Lower lobe of right lung (tissue), 2 donors: ENCODE measurements at regions not wholly inside any gene's neighbourhood (a gene's known extent, or its start where the extent isn't known, plus 50 kb on each side); places are given as distances from the start of the nearest gene placed in this dataset.

Source experiments
- ATAC-seq, 2 donors: fragments of 200-7000 bp; cut with Tn5 transposase; one replicate each; pipeline ENCODE4 v1.9.1; 2020 to 2022; ENCODE audit warnings: mild to moderate bottlenecking in 2 of 2, moderate library complexity in 2 of 2
- DNase-seq: peaks from one replicate; pipeline ENCODE4 v3.0.0-alpha.2; 2020
- H3K27ac ChIP-seq: fragments of 200-600 bp; one replicate; pipeline ENCODE4 v1.8.0; 2022
- H3K27me3 ChIP-seq: fragments of 200-600 bp; one replicate; pipeline ENCODE4 v1.8.0; 2022; ENCODE audit warnings: low read depth
- H3K36me3 ChIP-seq: fragments of 200-600 bp; one replicate; pipeline ENCODE4 v1.8.0; 2022; ENCODE audit warnings: mild to moderate bottlenecking
- H3K4me1 ChIP-seq: fragments of 200-600 bp; one replicate; pipeline ENCODE4 v1.8.0; 2022
- H3K4me3 ChIP-seq: fragments of 200-600 bp; one replicate; pipeline ENCODE4 v1.8.0; 2022; ENCODE audit warnings: mild to moderate bottlenecking
- H3K9me3 ChIP-seq: fragments of 200-600 bp; one replicate; pipeline ENCODE4 v1.8.0; 2022
- intact Hi-C: fragments of 100-400 bp; cut with DNase I; formaldehyde crosslinking; loops from one replicate; pipeline ENCODE4 v1.11.0; 2022
- TF ChIP-seq, protein P1 (sequence below): fragments of 200-600 bp; IDR thresholded peaks from one replicate; pipeline ENCODE4 v1.8.0; 2022; ENCODE audit warnings: antibody characterized with exemption, mild to moderate bottlenecking
- donor health status: DM: no; HTN: yes; CAD: no; lungs with severe emphysema.

DNA sequence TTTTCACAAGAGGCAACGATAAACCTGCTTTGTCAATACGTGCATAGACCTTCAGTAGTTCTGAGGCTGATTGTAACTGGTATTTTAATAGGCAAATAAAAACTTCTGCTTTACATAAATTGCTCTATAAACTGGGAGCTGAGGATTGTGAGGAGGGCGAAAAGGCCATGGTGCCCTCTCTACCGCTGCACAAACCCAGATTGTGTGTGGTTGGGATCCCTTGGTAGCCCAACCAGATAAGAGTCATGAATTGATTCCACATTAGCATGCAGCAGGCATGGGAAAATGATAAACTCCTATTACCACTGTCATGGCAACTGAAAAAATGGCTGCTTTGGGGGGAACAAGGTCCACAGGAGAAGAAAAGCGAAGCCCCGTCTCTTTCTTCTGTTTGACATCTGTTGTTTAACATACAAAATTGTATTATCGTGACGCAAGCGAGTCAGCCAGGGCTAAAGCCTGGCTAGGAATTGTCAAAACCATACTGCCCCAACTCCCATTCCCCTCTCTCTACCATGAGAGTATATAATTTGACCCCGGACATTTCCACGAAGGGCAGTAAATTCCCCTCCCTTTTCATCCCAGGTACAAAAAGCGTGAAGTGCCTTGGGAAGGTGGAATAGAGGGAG is 157.8 kb upstream of the SALL4 start:
- DNase-seq, result no peak
- no peaks in the 10 kb centered on the region for H3K4me1 ChIP-seq
- H3K36me3 ChIP-seq, result no peaks in the 10 kb centered on the region
- no peak for ATAC-seq
- H3K27me3 ChIP-seq, result no peaks in the 10 kb centered on the region
- intact Hi-C loops, result no loop called here
- H3K27ac ChIP-seq, result no peak overlapping the region
- no peak overlapping the region for H3K4me3 ChIP-seq
- no peaks in the 10 kb centered on the region for H3K9me3 ChIP-seq
- TF ChIP-seq, protein P1, sequence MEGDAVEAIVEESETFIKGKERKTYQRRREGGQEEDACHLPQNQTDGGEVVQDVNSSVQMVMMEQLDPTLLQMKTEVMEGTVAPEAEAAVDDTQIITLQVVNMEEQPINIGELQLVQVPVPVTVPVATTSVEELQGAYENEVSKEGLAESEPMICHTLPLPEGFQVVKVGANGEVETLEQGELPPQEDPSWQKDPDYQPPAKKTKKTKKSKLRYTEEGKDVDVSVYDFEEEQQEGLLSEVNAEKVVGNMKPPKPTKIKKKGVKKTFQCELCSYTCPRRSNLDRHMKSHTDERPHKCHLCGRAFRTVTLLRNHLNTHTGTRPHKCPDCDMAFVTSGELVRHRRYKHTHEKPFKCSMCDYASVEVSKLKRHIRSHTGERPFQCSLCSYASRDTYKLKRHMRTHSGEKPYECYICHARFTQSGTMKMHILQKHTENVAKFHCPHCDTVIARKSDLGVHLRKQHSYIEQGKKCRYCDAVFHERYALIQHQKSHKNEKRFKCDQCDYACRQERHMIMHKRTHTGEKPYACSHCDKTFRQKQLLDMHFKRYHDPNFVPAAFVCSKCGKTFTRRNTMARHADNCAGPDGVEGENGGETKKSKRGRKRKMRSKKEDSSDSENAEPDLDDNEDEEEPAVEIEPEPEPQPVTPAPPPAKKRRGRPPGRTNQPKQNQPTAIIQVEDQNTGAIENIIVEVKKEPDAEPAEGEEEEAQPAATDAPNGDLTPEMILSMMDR, result no peak

DNA sequence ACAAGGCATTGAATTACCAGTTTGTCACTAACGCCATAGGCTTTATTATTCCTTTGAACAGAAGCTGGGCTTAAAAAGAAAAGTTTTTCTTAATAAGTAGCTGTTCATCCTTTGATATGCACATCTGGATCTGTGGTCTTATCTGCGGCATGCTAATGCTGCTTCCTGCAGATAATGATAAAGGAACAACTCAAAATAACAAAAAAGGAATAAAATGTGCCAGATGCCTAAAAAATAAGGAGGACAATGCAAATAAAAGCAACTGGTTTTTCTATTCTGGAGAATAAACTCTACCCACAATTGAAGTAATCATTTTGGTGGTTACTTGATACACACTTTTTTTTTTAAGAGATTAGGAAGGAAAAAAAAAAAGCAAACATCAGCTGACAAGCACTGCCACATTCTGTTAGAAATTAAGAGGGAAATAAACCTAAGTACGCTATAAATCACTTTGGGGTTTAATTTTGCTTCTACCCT is 156.8 kb upstream of the SALL4 start:
- intact Hi-C loops, result no loop called here
- Histone ChIP-seq H3K9me3 (no peaks in the 10 kb centered on the region), H3K27me3 (no peaks in the 10 kb centered on the region), H3K4me3 (no peak overlapping the region), H3K36me3 (no peaks in the 10 kb centered on the region), H3K27ac (no peak overlapping the region), H3K4me1 (no peaks in the 10 kb centered on the region)
- DNase-seq (no peak), ATAC-seq (no peak)
- TF ChIP-seq, protein P1, result no peak

- Histone ChIP-seq H3K9me3 (no peaks in the 10 kb centered on the region), H3K4me3 (no peak overlapping the region), H3K36me3 (no peaks in the 10 kb centered on the region), H3K4me1 (no peaks in the 10 kb centered on the region), H3K27me3 (no peaks in the 10 kb centered on the region), H3K27ac (no peak overlapping the region)
- no peak for ATAC-seq
- no peak for DNase-seq
- TF ChIP-seq, protein P1, result no peak
- intact Hi-C loops, result no loop called here
Observed at GRCh38 chr20:51958099-51959065, 156.1 kb upstream of the SALL4 start.

DNA sequence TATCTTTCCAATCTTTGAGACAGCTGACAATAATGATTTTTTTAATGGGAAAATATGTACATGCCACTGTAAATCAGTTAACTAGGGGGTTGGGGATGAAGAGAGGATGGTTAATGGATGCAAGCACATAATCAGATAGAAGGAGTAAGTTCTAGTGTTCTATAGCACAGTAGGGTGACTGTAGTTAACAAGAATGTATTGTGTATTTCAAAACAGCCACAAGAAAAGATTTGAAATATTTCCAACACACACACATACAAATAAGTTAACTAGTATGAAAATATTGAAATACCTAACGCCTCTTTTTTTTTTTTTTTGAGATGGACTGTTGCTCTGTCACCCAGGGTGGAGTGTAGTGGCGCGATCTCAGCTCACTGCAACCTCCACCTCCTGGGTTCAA is 153.4 kb upstream of the SALL4 start:
- TF ChIP-seq, protein P1, result no peak
- no peak overlapping the region for H3K4me3 ChIP-seq
- H3K27me3 ChIP-seq, result no peaks in the 10 kb centered on the region
- ATAC-seq, result no peak
- H3K36me3 ChIP-seq, result no peaks in the 10 kb centered on the region
- no peaks in the 10 kb centered on the region for H3K9me3 ChIP-seq
- H3K27ac ChIP-seq, result no peak overlapping the region
- DNase-seq, result no peak
- H3K4me1 ChIP-seq, result no peaks in the 10 kb centered on the region
- intact Hi-C loops, result no loop called here

DNA sequence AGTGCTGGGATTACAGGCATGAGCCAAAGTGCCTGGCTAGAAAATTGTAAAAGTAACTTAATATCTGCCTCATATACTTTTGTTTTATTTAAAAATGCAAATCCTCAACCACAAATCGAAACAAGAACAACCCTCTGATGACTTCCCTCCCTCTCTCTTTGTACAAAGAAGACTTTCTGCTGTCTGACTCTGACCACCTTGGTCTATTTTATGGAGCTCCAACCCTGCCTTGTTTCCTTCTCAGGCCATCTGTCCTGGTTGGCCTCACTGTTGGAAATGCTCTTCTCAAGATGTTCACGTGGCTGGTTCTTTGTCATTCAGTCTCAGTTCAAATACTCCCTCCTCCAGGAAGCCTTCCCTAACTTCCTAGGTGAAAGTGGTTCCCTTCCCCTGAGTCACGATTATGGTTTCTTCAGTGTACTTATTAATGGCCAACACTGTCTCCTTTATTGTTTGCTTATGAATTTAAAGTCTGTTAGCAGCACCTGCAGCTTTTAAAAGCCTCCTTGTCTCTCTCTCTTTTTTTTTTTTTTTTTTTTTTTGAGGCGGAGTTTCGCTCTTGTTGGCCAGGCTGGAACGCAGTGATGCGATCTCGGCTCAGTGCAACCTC is 151.5 kb upstream of the SALL4 start:
- Histone ChIP-seq H3K4me1 (no peaks in the 10 kb centered on the region), H3K27me3 (no peaks in the 10 kb centered on the region), H3K36me3 (no peaks in the 10 kb centered on the region), H3K9me3 (no peaks in the 10 kb centered on the region), H3K27ac (no peak overlapping the region), H3K4me3 (no peak overlapping the region)
- intact Hi-C loops, result no loop called here
- ATAC-seq, result no peak
- TF ChIP-seq, protein P1, result no peak
- no peak for DNase-seq
